GM23338 (cell line): ENCODE measurements at regions not wholly inside any gene's neighbourhood (a gene's known extent, or its start where the extent isn't known, plus 50 kb on each side); places are given as distances from the start of the nearest gene placed in this dataset.

Experiments
- ATAC-seq: fragments of 200-7000 bp; cut with Tn5 transposase; 3 replicates; pipeline ENCODE4 v1.9.1; 2020
- DNase-seq: peaks from one replicate; pipeline ENCODE4 v3.0.0-alpha.2; 2015; ENCODE audit warnings: low spot score
- H2AFZ ChIP-seq: fragments of 200-600 bp; sonication (generic); 2 replicates; pipeline ENCODE4 v1.8.0; 2016; ENCODE audit warnings: antibody characterized with exemption, mild to moderate bottlenecking, moderate library complexity
- H3F3A ChIP-seq: fragments of 200-600 bp; sonication (generic); replicated peaks from 2 replicates; pipeline ENCODE4 v1.8.0; 2017; ENCODE audit warnings: antibody characterized with exemption, mixed run types, low read depth
- H3K27ac ChIP-seq: fragments of 200-600 bp; sonication (generic); 2 replicates; pipeline ENCODE4 v1.6.1; 2016; ENCODE audit warnings: low read depth
- H3K27me3 ChIP-seq: fragments of 200-600 bp; sonication (generic); 2 replicates; pipeline ENCODE4 v1.8.0; 2016; ENCODE audit warnings: mild to moderate bottlenecking, mixed run types, moderate library complexity; ENCODE audit not compliant: insufficient read depth
- H3K36me3 ChIP-seq: fragments of 200-600 bp; sonication (generic); 2 replicates; pipeline ENCODE4 v1.8.0; 2016; ENCODE audit warnings: mild to moderate bottlenecking; ENCODE audit not compliant: insufficient read depth
- H3K4me1 ChIP-seq: fragments of 200-600 bp; sonication (generic); 2 replicates; pipeline ENCODE4 v1.8.0; 2016; ENCODE audit warnings: mild to moderate bottlenecking, moderate library complexity; ENCODE audit not compliant: insufficient read depth
- H3K4me2 ChIP-seq: fragments of 200-600 bp; sonication (generic); 2 replicates; pipeline ENCODE4 v1.7.1; 2017; ENCODE audit warnings: mixed run types
- H3K4me3 ChIP-seq: fragments of 200-600 bp; sonication (generic); 2 replicates; pipeline ENCODE4 v1.6.1; 2016; ENCODE audit warnings: mixed run types
- H3K79me2 ChIP-seq: fragments of 200-600 bp; sonication (generic); replicated peaks from 2 replicates; pipeline ENCODE4 v1.8.0; 2017; ENCODE audit warnings: mild to moderate bottlenecking; ENCODE audit not compliant: insufficient read depth
- H3K9me2 ChIP-seq: fragments of 200-600 bp; sonication (generic); 2 replicates; pipeline ENCODE4 v1.8.0; 2017; ENCODE audit not compliant: insufficient read depth
- H4K20me1 ChIP-seq: fragments of 200-600 bp; sonication (generic); replicated peaks from 2 replicates; pipeline ENCODE4 v1.8.0; 2017; ENCODE audit warnings: mild to moderate bottlenecking; ENCODE audit not compliant: insufficient read depth
- H3K27ac Mint-ChIP-seq: 2 replicates; pipeline ENCODE4 v1.8.0; 2020; ENCODE audit warnings: inconsistent platforms, mild to moderate bottlenecking, moderate library complexity, mixed read lengths
- H3K27me3 Mint-ChIP-seq: 3 replicates; pipeline ENCODE4 v1.8.0; 2022; ENCODE audit warnings: low read depth, mild to moderate bottlenecking, moderate library complexity, mixed read lengths, inconsistent platforms; ENCODE audit not compliant: insufficient read depth, poor library complexity
- H3K36me3 Mint-ChIP-seq: 3 replicates; pipeline ENCODE4 v1.8.0; 2021; ENCODE audit warnings: low read depth, mild to moderate bottlenecking, inconsistent platforms, moderate library complexity, mixed read lengths
- H3K4me1 Mint-ChIP-seq: 3 replicates; pipeline ENCODE4 v1.8.0; 2020; ENCODE audit warnings: mild to moderate bottlenecking, inconsistent platforms, mixed read lengths
- H3K4me3 Mint-ChIP-seq: 3 replicates; pipeline ENCODE4 v1.8.0; 2021; ENCODE audit warnings: moderate library complexity, mild to moderate bottlenecking, inconsistent platforms, mixed read lengths
- H3K9me3 Mint-ChIP-seq: 3 replicates; pipeline ENCODE4 v1.8.0; 2020; ENCODE audit warnings: moderate library complexity, mild to moderate bottlenecking, inconsistent platforms, mixed read lengths
- CREB1 ChIP-seq: fragments of 250-450 bp; sonication (Bioruptor Pico); IDR thresholded peaks from 2 replicates; pipeline ENCODE4 v1.5.0; 2020; ENCODE audit warnings: low read depth, mild to moderate bottlenecking, moderate library complexity
- CTCF ChIP-seq, 2 experiments: fragments of 200-600 bp in 1 of 2; sonication (generic) in 1 of 2; conservative IDR thresholded peaks; 2 replicates each; pipeline versions ENCODE4 v1.5.1 to v1.6.1; 2016 to 2017; ENCODE audit warnings: antibody characterized with exemption in 2 of 2, low read depth in 2 of 2, mild to moderate bottlenecking in 2 of 2, moderate library complexity in 1 of 2
- ETS1 ChIP-seq: IDR thresholded peaks from 2 replicates; pipeline ENCODE4 v1.6.1; 2016; ENCODE audit warnings: antibody characterized with exemption
- EZH2 ChIP-seq: fragments of 200-600 bp; sonication (generic); IDR thresholded peaks from one replicate; pipeline ENCODE4 v1.8.0; 2017; ENCODE audit warnings: antibody characterized with exemption, mild to moderate bottlenecking, low read depth; ENCODE audit not compliant: unreplicated experiment
- EZH2phosphoT487 ChIP-seq: fragments of 200-600 bp; sonication (generic); IDR thresholded peaks from one replicate; pipeline ENCODE4 v1.8.1; 2018; ENCODE audit warnings: antibody characterized with exemption; ENCODE audit not compliant: unreplicated experiment
- NANOG ChIP-seq: IDR thresholded peaks from 2 replicates; pipeline ENCODE4 v1.6.1; 2016; ENCODE audit warnings: antibody characterized with exemption, borderline replicate concordance
- POLR2AphosphoS5 ChIP-seq: IDR thresholded peaks from 2 replicates; pipeline ENCODE4 v1.6.1; 2016; ENCODE audit warnings: antibody characterized with exemption, low read depth
- REST ChIP-seq: IDR thresholded peaks from one replicate; pipeline ENCODE4 v1.6.1; 2018; ENCODE audit warnings: antibody characterized with exemption; ENCODE audit not compliant: unreplicated experiment
- STAT1 ChIP-seq: IDR thresholded peaks from one replicate; pipeline ENCODE4 v1.6.1; 2016; ENCODE audit warnings: antibody characterized with exemption; ENCODE audit not compliant: unreplicated experiment
- ZNF462 ChIP-seq: fragments of 250-450 bp; sonication (Bioruptor Pico); IDR thresholded peaks from 2 replicates; pipeline ENCODE4 v1.5.0; 2020; ENCODE audit warnings: mild to moderate bottlenecking, moderate library complexity

- no peak overlapping the region for H3K4me3 Mint-ChIP-seq
- no peak overlapping the region for H3K27ac ChIP-seq
- ATAC-seq (no peak), DNase-seq (no peak)
- peaks cover 34% of the 10 kb centered on the region for H3K9me3 Mint-ChIP-seq
- H3K27me3 Mint-ChIP-seq = peaks cover 2% of the 10 kb centered on the region
- H3K4me1 ChIP-seq = no peaks in the 10 kb centered on the region; the same call in 1 of the 2 replicates
- no peaks in the 10 kb centered on the region for H3F3A ChIP-seq
- H3K4me2 ChIP-seq = no peak overlapping the region
- H3K27ac Mint-ChIP-seq = no peak overlapping the region
- peaks cover 2% of the 10 kb centered on the region; the same call in 1 of the 3 replicates for H3K4me1 Mint-ChIP-seq
- no peak for TF ChIP-seq NANOG
- no peak for TF ChIP-seq CREB1 (CRISPR knock-in tag)
- TF ChIP-seq EZH2 = no peak
- TF ChIP-seq CTCF (conservative IDR thresholded peaks at IDR 0.05; ENCODE audit: low read depth in 2 of 2) = no peak
- TF ChIP-seq EZH2phosphoT487 = no peak
- TF ChIP-seq ZNF462 (CRISPR knock-in tag) = no peak
- TF ChIP-seq STAT1 = no peak
- TF ChIP-seq POLR2AphosphoS5 = no peak
- TF ChIP-seq REST = no peak
- TF ChIP-seq ETS1 = no peak
- no peak overlapping the region for H2AFZ ChIP-seq
- H3K79me2 ChIP-seq = no peaks in the 10 kb centered on the region
- H3K4me3 ChIP-seq = no peak overlapping the region
- H3K36me3 ChIP-seq = peaks cover 4% of the 10 kb centered on the region; the same call in 1 of the 2 replicates
- no peaks in the 10 kb centered on the region for H3K9me2 ChIP-seq
- H4K20me1 ChIP-seq = no peaks in the 10 kb centered on the region
- no peaks in the 10 kb centered on the region for H3K27me3 ChIP-seq
- H3K36me3 Mint-ChIP-seq = peaks cover 6% of the 10 kb centered on the region; the same call in 2 of the 3 replicates
Measured at GRCh38 chr12:105522166-105522825, 191.8 kb downstream of the C12orf75 start.
